CD1c-positive myeloid dendritic cell (primary cell): ENCODE measurements at regions not wholly inside any gene's neighbourhood (a gene's known extent, or its start where the extent isn't known, plus 50 kb on each side); places are given as distances from the start of the nearest gene placed in this dataset.

Experiments used
- DNase-seq: peaks from one replicate; pipeline ENCODE4 v3.0.0-alpha.2; 2016; ENCODE audit errors: extremely low spot score

GRCh38 chr18:46378126-46378863, 274.1 kb downstream of the HAUS1 start:
- DNase-seq, result no peak

DNA sequence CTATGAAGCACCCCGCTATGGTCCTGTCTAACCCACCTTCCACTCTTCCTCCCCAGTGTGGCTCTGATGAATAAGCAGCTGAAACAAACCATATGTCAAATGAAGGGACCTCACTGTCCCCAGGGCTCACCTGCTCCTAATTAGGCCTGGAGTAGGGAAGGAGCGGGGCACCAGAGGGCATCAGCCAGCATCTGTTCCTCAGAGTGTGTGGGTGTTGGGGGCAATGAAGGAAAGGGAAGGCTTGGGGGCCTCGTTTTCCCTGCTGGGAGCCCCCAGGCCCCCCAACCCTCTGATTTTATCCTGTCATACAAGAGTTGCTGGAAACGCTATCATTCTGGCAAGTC, 274.7 kb downstream of the HAUS1 start:
- no peak for DNase-seq

GRCh38 chr18:46379323-46379950, 275.3 kb downstream of the HAUS1 start:
- DNase-seq, result no peak

DNA sequence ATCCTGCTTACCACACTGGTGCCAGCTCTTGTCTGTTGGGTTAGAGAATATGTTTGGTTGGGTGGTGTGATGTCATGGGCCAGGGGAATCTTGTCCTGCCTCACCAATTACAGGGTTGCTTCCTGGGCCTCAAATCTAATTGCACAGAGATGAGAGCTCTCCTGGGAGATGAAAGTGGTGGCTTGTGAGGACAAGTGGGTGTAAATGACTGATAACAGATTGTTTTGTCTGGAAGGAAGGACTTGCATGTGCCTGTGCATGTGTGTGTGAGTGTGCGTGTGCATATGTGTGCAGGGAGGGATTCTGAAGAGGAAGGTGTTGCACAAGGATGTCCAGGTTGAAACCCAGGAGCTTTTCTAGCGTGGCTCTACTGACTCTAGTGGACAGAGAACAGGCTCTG, 271.9 kb downstream of the LOXHD1 start:
- DNase-seq, result no peak

DNA sequence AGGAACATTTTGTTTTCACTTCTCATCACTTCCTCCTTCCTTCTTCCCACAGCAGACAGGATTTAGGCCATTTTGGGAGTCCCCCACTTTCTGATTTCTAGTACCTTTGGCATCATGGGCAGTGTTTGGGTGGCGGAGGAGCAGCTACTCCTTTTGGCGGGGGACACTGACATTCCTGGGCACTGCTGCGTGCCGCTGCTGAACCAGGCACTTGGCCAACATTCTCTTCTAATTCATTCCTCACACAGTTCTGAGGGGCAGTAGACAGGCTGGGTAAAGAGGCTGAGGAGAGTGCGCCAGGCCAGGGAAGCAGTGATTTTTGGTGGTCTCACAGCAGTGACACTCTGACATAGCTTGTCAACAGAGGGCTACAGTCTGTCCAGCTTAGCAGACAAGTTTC, 270.2 kb downstream of the LOXHD1 start:
- DNase-seq, result no peak

DNA sequence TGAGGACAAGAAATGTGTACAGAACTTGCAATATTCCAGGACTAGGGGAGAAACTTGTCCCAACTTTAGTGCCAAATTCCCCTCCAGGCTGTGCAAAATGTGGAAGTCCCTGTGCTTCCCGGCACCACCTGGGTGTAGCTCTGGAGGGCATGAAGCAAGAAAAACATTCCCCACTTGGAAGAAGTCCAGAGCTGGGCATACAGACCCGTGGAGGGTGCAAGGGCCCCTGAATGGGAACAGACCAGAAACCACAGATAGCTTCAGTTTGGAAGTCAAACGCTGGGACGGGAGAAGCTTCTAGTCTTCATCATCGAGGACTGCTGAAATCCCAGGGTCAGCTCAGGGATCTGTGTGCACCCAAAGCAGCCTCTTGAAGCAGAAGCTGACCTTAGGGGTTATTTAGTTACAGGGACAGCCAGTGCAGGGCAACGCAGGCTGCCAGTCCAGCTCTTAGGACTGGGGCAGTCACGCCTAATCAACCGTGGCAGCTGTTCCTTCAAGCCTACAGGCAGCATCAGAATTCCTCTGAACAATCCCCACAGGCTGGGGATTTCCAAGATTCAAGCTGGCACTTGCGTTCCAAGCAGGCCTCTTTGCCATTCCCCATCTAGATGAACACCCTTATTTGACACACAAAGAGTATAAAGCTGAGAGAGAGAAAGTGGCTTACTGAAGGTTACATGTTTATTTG, 269.4 kb downstream of the LOXHD1 start:
- no peak for DNase-seq

GRCh38 chr18:46388286-46388685, 268.7 kb downstream of the LOXHD1 start:
- no peak for DNase-seq

GRCh38 chr18:46392576-46392975, 264.4 kb downstream of the LOXHD1 start:
- DNase-seq, result no peak

DNA sequence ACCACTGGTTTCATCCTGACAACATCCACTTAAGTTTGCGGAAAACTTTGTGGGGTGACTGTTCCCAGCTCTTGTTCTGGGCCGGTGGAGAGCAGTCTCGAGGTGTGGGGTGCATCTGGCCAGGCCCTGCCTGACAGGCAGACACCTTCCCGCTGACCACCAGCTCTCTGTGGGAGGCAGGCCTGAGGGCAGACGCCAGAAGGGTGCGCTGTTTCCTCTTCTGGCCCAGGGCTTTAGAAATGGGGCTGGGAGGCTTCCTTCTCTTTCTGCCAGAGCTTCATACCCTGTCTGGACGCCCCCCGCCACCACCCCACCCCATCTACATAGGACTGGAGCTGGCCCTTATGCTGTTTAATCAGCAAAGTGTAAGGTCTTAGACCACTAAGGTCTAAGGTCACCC, 263.8 kb downstream of the LOXHD1 start:
- no peak for DNase-seq

GRCh38 chr18:46393961-46394360, 263.1 kb downstream of the LOXHD1 start:
- no peak for DNase-seq

DNA sequence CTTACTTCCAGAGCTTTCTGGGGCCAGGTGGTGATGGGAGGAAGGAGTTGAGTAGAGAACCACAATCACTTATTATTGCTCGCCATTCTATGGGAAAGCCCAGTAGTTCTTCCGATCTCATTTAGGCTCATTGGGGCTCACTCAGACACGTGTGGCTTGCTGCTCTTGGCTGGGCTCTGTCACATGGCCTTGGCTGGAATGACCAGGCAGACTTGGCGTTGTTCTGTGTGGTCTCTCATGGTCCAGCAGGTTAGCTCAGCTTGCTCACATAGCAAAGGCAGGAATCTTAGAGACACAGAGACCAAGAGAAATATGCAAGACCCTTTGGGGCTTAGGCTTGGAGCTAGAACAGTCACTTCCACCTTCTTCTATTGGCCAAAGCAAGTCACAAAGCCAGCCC, 261.2 kb downstream of the LOXHD1 start:
- no peak for DNase-seq

DNA sequence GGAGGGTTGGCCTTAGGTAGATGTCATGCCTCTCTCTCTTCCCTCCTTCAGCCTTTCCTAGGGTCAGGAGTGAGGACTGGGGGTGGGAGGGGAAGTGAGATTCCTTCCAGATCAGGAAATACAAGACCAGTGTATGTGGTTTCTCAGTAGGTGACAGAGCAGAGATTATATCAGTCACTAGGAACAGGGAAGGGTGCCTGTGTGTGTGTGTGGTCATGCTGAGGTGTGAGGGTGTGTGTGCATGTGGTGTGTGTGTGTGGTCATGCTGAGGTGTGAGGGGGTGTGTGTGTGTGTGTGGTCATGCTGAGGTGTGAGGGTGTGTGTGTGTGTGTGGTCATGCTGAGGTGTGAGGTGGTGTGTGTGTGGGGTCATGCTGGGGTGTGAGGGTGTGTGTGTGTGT, 259.8 kb downstream of the LOXHD1 start:
- DNase-seq, result peak; percentile 3

GRCh38 chr18:46398005-46398404, 259.0 kb downstream of the LOXHD1 start:
- no peak for DNase-seq

DNA sequence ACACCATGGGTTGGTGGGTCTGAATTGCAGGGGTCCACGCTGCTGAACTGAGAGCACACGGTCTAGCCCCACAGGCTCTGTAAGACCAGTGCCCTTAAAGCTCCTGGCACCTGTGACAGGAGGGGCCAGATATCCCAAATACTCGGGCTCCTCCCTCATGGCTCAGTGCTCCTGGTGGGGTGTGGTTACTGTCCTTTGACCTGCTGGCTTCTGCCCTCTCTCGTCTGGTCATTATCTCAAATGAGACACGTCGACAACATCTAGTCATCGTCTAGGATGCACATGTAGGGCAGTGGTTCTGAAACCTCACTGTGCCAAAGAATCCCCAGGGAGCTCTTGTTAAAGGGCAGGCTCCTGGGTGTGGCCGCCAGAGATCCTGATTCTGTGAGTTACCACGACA, 258.4 kb downstream of the LOXHD1 start:
- DNase-seq, result no peak

GRCh38 chr18:46399303-46399702, 257.7 kb downstream of the LOXHD1 start:
- DNase-seq, result no peak

DNA sequence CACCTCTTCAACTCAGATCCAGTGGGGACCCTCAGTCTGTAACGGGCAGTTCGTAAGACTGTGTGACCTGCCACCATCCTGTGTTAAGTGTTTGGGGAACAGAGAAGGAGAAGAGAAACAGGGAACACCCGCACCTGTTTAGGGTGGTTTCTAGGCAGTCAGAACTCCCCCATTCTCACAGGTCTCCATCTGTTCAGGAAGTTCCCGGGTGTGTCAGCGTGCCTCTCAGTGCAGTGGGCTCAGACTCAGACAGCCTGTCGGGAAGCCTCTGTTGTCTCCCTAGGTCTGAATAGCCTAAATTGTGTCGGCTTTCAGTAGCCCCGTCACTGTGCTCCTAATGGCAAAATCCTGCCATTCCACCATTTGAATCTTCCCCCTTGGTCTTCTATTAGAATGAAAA, 256.6 kb downstream of the LOXHD1 start:
- no peak for DNase-seq

DNA sequence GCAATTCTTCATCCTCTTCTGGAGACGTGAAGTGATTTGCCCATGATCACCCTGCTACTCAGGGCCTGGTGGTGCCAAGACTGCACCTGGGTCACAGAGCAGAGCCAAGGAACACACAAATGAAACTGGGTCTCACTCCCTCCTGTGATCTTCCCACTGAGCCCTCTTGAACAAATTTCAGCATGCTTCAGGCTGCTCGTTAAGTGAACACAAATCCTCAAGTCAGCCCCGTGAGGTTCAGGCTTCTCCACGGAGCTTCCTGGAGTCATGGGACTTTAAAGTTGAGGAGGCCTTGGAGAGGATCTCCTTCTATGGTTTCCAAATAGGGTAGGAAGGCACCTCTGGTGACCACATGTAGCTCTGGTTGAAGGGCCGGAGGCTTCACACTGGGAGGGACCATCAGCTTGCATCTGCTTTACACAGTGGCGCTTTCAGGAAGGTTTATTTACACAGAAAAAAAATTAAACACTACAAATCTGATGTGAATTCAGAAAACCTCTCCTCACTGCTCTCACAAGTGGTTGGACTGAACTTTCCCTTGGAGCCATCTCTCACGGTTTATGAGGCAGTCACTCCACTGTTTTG, 255.4 kb downstream of the LOXHD1 start:
- DNase-seq, result no peak

GRCh38 chr18:46402396-46402795, 254.6 kb downstream of the LOXHD1 start:
- no peak for DNase-seq

- DNase-seq, result no peak
These were observed 254.1 kb downstream of the LOXHD1 start for GRCh38 chr18:46402945-46403344.

GRCh38 chr18:46405832-46406538, 251.0 kb downstream of the LOXHD1 start:
- DNase-seq, result no peak

DNA sequence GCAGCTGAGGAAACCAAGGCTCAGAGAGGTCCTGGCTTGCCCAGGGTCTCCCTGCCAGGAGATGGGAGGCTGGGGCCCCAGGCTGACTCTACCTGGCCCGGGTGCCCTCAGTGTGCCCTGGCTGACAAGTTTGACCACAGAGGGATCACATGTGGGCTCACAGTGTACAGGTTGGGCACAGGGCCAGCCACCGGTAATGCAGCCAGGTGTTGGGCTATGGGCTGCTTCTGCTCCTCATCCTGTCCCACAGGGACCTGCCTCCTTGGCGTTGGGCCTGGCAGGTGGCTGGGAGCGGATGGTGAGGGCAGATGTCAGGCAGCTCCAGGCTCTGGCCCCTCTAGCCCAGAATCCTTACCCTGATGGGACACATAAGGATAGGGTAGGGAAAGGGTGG, 250.5 kb downstream of the LOXHD1 start:
- no peak for DNase-seq

DNA sequence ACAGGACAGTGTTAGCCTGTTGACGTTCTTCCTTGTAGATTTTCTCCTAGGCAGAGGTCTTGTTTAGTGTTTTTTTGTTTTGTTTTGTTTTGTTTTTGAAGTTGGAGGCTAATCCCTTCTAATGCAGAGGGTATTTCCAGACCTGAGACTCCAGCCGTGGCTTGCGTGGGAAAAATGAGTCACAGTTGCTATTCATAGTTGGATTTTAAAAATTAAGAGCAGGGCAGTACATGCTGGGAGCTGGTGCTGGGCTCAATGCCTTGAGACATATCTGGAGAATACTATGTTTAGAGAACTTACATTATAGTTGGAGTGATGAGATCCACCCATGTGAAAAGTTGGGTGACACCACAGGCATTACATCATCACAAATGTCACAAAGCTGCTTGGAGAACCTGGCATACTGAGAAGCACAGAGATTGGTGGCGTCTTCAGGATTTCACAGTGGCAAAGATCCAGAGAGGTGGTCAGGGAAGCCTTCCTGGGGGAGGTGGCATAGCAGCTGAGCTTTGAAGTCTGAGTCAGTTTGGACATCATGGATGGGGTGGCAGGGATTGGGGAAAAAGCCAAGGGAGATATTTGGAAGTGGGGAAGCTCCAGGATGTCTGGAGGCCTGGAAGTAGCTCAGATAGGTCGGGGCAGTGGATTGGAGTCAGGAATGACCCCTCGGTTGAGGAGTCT, 249.4 kb downstream of the LOXHD1 start:
- no peak for DNase-seq
